Smooth muscle cell (in vitro differentiated cells): ENCODE measurements at regions not wholly inside any gene's neighbourhood (a gene's known extent, or its start where the extent isn't known, plus 50 kb on each side); places are given as distances from the start of the nearest gene placed in this dataset.

Experiments used
- DNase-seq: peaks from one replicate; lab custom pipeline; 2025; ENCODE audit not compliant: unreplicated experiment; lab: John Stamatoyannopoulos, UW
- H2AFZ ChIP-seq: fragments of 200-600 bp; sonication (generic); 2 replicates; pipeline ENCODE4 v1.6.0; 2016; ENCODE audit warnings: antibody characterized with exemption, low read depth, mild to moderate bottlenecking
- H3F3A ChIP-seq: fragments of 200-600 bp; sonication (generic); 2 replicates; pipeline ENCODE4 v1.6.0; 2017; ENCODE audit warnings: antibody characterized with exemption, low read depth
- H3K27ac ChIP-seq: fragments of 200-600 bp; sonication (generic); 2 replicates; pipeline ENCODE4 v1.5.1; 2016; ENCODE audit warnings: low read depth, mild to moderate bottlenecking
- H3K27me3 ChIP-seq: fragments of 200-600 bp; sonication (generic); 2 replicates; pipeline ENCODE4 v1.6.1; 2016; ENCODE audit warnings: low read depth, mild to moderate bottlenecking
- H3K36me3 ChIP-seq: fragments of 200-600 bp; sonication (generic); 2 replicates; pipeline ENCODE4 v1.5.1; 2016; ENCODE audit warnings: low read depth
- H3K4me1 ChIP-seq: fragments of 200-600 bp; sonication (generic); 2 replicates; pipeline ENCODE4 v1.5.1; 2016; ENCODE audit warnings: low read depth
- H3K4me2 ChIP-seq: fragments of 200-600 bp; sonication (generic); 2 replicates; pipeline ENCODE4 v1.6.0; 2016; ENCODE audit warnings: mild to moderate bottlenecking
- H3K4me3 ChIP-seq: fragments of 200-600 bp; sonication (generic); 2 replicates; pipeline ENCODE4 v1.5.1; 2016; ENCODE audit warnings: mild to moderate bottlenecking
- H3K79me2 ChIP-seq: fragments of 200-600 bp; sonication (generic); 2 replicates; pipeline ENCODE4 v1.6.0; 2016; ENCODE audit warnings: low read depth, mild to moderate bottlenecking
- H3K9ac ChIP-seq: fragments of 200-600 bp; sonication (generic); 2 replicates; pipeline ENCODE4 v1.6.0; 2016; ENCODE audit warnings: low read depth
- H3K9me3 ChIP-seq: fragments of 200-600 bp; sonication (generic); replicated peaks from 2 replicates; pipeline ENCODE4 v1.5.1; 2016; ENCODE audit warnings: low read depth
- H4K20me1 ChIP-seq: fragments of 200-600 bp; sonication (generic); 2 replicates; pipeline ENCODE4 v1.6.0; 2016; ENCODE audit warnings: low read depth
- CTCF ChIP-seq: fragments of 200-600 bp; sonication (generic); IDR thresholded peaks from 2 replicates; pipeline ENCODE4 v1.5.1; 2017; ENCODE audit warnings: borderline replicate concordance, mild to moderate bottlenecking, antibody characterized with exemption; ENCODE audit not compliant: insufficient read depth, poor library complexity, severe bottlenecking
- WGBS: methylation state at CpG from one replicate; pipeline ENCODE4 v1.1.7; 2016; ENCODE audit warnings: low lambda C conversion rate; 5-methylcytosine and 5-hydroxymethylcytosine counted together

DNA sequence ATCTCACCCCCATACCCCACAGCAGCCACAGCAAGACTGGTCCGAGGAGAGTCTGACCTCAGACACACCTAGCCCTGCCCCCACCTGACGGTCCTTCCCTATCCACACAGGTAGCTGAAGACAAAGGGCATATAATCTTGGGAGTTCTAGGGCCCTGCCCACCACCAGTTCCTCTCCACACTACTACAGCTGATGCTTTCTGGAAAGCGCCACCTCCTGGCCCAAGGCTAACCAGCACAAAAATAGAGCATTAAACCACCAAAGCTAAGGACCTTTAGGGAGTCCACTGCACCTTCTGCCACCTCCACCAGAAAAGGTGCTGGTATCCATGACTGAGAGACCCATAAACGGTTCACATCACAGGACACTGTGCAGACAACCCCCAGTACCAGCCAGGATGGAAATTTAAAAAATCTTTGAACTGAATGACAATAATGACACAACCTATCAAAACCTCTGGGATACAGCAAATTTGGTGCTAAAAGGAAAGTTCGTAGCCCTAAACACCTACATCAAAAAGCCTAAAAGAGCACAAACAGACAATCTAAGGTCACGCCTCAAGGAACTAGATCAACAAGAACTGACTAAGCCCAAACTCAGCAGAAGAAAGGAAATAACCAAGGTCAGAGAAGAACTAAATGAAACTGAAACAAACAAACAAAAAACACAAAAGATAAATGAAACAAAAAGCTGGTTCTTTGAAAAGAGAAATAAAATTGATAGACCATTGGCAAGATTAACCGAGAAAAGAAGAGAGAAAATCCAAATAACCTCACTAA, 122.1 kb upstream of the TPRG1 start:
- Histone ChIP-seq H4K20me1 (no peaks in the 10 kb centered on the region), H3K27me3 (no peaks in the 10 kb centered on the region), H3K4me2 (no peak overlapping the region), H3K79me2 (no peaks in the 10 kb centered on the region), H3K27ac (no peak overlapping the region), H3K36me3 (no peaks in the 10 kb centered on the region), H3K9ac (no peak overlapping the region), H3K4me3 (no peak overlapping the region), H3K4me1 (no peaks in the 10 kb centered on the region), H2AFZ (no peak overlapping the region), H3K9me3 (no peaks in the 10 kb centered on the region), H3F3A (no peaks in the 10 kb centered on the region)
- DNase-seq: no peak
- no peak for TF ChIP-seq CTCF
- WGBS: 96% methylated on average over 7 of the region's 7 CpGs

- 92% methylated on average over 5 of the region's 5 CpGs for WGBS
- H3K4me3 ChIP-seq: no peak overlapping the region
- DNase-seq: no peak
- no peaks in the 10 kb centered on the region for H3K79me2 ChIP-seq
- no peaks in the 10 kb centered on the region for H3F3A ChIP-seq
- no peak overlapping the region for H3K27ac ChIP-seq
- no peaks in the 10 kb centered on the region for H3K27me3 ChIP-seq
- no peak for TF ChIP-seq CTCF
- H3K4me2 ChIP-seq: no peak overlapping the region
- no peak overlapping the region for H2AFZ ChIP-seq
- no peaks in the 10 kb centered on the region for H3K9me3 ChIP-seq
- no peaks in the 10 kb centered on the region for H3K4me1 ChIP-seq
- no peak overlapping the region for H3K9ac ChIP-seq
- H3K36me3 ChIP-seq: no peaks in the 10 kb centered on the region
- H4K20me1 ChIP-seq: no peaks in the 10 kb centered on the region
These were observed 118.4 kb upstream of the TPRG1 start for GRCh38 chr3:189053322-189053721.

- H3K4me1 ChIP-seq: no peaks in the 10 kb centered on the region
- H3K9ac ChIP-seq: no peak overlapping the region
- H3F3A ChIP-seq: no peaks in the 10 kb centered on the region
- H3K4me2 ChIP-seq: no peak overlapping the region
- H3K27ac ChIP-seq: no peak overlapping the region
- H2AFZ ChIP-seq: no peak overlapping the region
- no peaks in the 10 kb centered on the region for H3K27me3 ChIP-seq
- H3K4me3 ChIP-seq: no peak overlapping the region
- 90% methylated on average over 3 of the region's 3 CpGs for WGBS
- DNase-seq: no peak
- TF ChIP-seq CTCF: no peak
- no peaks in the 10 kb centered on the region for H3K79me2 ChIP-seq
- no peaks in the 10 kb centered on the region for H3K36me3 ChIP-seq
- H4K20me1 ChIP-seq: no peaks in the 10 kb centered on the region
- no peaks in the 10 kb centered on the region for H3K9me3 ChIP-seq
These were observed 115.0 kb upstream of the TPRG1 start for GRCh38 chr3:189056646-189057335.
